ENCODE measurements at regions not wholly inside any gene's neighbourhood (a gene's known extent, or its start where the extent isn't known, plus 50 kb on each side); places are given as distances from the start of the nearest gene placed in this dataset.

DNA sequence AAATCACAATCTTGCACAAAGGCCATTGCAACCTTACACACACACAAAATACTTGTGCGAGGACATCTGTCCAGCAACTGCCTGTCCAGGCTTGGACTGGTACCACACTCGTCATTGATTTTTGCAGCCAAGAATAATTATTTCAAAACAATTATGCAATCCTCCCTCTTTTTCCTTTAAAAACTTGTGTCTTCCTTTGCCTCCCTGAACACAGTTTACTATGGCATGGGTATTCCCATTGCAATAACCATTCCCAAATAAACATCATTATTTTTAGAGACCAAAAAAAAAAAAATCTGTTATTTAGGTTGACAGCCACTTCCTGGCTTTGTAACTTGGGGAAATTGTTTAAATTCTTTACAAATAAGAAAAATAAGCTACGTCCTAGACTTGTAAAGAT is 54.0 kb downstream of the C11orf91 start:
- TF ChIP-seq GATA2 (IDR thresholded peaks at IDR 0.05; ENCODE audit: low read depth, low read length), result no peak

DNA sequence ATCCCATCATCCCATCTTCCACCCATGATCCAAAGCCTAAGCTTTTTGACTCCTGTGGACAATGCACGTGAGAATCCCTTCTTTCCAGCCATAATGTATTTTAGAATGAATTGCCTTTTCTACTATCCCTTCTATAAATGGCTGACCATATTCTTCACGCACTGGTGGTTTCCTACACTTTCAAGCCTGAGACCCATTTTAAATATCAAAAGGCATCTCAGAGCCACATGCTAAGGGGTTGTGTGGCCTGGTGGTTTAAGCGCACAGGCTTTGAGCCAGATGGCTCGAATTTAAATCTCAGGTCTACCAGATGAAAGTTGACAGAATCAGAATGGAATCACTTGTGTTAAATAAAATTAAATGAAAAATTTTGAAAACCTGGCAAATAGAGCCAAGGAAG is 54.5 kb downstream of the C11orf91 start:
- TF ChIP-seq GATA3 (IDR thresholded peaks at IDR 0.05; ENCODE audit: low read depth, low read length) (no peak), GATA2 (IDR thresholded peaks at IDR 0.05; ENCODE audit: low read depth, low read length) (no peak)

DNA sequence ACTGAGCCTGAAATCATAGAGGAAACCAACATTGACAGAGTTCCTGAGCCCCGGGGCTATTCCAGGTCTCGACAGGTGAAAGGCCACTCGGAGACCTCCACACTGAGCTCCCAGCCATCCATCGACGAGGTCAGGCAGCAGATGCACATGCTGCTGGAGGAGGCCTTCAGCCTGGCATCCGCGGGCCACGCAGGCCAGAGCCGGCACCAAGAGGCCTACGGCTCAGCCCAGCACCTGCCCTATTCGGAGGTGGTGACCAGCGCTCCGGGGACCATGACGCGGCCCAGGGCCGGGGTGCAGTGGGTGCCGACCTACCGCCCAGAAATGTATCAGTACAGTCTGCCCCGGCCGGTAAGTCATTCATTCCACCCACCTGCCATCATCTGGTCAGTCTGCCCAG is 54.9 kb downstream of the C11orf91 start:
- no peak for TF ChIP-seq GATA2 (IDR thresholded peaks at IDR 0.05; ENCODE audit: low read depth, low read length)

DNA sequence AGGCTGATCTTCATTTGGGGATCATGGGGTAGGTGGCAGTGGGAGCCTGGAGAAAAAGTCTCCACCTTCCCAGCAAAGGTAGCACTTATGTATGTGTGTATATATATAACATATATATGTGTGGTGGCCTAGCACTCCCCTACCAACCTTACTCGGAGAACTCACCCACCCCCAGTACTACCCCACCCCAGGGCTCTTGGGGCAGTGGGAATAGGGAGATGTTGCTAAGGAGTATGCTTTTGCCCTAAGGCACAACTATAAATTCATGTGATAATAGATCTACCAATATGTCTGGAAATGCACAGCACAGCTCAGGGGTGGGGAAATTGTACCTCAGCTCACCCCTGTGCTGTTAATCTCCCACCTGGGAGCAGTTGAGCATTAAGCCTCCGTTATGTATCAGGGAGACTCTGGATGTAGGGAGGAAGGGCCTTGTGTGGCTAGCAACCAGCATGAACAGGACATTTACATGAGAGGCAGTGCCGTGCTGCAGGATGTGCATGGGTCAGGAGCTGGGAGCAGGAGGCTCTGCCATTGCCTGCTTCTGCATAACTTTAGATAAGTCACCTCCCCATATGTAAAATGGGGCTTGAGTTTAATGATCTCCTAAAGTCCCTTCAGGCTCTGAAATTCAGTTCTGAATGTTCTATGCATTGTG is 57.3 kb downstream of the C11orf91 start:
- TF ChIP-seq GATA2 (IDR thresholded peaks at IDR 0.05; ENCODE audit: low read depth, low read length) (no peak), GATA3 (IDR thresholded peaks at IDR 0.05; ENCODE audit: low read depth, low read length) (no peak)

DNA sequence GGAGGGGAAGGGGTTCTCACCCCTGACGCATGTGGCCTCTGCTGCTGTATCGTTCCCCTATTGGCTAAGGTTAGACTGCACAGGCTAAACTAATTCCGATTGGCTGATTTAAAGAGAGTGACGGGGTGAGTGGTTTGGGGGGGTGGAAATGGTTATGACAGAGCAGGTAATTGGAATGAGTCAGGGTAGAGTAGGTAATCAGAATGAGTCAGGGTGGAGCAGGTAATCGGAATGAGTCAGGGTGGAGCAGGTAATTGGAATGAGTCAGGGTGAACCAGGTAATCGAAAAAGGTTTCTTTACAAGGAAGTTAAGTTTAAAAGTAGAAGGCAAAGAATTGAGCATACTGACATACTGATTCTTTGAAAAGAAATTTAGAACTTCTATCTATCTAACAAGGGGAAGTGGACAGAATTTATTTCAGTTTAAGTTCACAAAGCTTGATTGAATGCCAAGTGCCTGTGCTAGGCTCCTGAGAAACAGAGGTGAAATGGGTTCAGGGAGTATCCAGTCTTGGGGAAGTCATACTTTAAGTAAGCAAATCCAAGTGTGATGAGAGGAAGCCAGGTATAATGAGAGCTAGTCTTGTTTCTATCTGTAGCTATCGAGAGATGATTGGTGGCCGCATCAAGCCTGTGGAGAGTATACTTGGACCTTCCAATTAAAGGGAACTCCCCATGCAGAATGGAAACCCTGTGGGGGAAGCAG is 58.0 kb downstream of the C11orf91 start:
- TF ChIP-seq GATA3 (IDR thresholded peaks at IDR 0.05; ENCODE audit: low read depth, low read length) (no peak), GATA2 (IDR thresholded peaks at IDR 0.05; ENCODE audit: low read depth, low read length) (no peak)

DNA sequence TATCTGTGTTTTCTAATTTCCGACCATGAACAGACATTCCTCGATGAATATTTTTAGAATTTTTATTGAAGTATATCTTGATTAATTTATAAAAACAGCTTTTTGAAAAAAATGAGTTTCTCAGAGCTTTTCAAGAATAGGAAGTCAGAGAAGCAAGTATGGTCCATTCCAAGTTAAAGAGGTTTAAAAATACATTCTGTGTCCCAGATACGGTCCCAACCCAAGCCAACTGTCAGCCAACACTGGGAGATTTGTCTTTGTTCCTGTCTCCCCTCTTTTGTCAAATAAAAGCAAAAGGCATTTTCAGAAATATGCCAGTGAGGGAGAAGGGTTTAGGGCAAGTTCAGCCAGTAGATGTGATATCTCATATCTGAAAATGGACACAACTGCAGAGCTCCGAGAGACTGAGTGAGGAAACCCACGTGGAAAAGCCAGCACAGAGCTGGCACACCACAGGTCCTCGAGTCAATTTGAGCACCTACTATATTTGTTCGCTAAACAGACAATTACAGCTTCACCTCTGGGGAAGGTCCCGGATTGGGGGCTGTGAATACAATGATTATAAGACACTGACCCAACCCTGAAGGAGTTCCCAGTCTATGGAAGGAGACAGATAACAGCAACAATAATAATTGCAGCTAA is 59.8 kb downstream of the C11orf91 start:
- TF ChIP-seq GATA2 (IDR thresholded peaks at IDR 0.05; ENCODE audit: low read depth, low read length) (no peak), GATA3 (IDR thresholded peaks at IDR 0.05; ENCODE audit: low read depth, low read length) (no peak)

DNA sequence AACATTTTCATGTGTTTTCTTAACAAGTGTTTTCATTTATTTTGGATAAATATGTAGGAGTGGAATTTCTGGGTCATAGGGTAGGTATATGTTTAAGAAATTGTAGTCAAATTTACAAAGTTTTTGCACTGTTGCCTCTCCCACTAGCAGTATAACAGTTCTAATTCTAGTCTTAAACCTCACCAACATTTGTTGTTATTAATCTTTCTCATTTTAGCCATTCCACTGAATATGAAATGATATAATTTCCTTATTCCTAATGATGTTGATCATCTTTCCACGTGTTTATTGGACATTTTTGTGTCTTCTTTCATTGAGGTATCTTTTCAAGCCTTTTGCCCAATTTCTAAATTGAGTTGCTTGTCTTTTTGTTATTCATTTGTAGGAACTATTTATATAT is 62.0 kb downstream of the C11orf91 start:
- TF ChIP-seq GATA3 (IDR thresholded peaks at IDR 0.05; ENCODE audit: low read depth, low read length), result no peak
- no peak for TF ChIP-seq GATA2 (IDR thresholded peaks at IDR 0.05; ENCODE audit: low read depth, low read length)

DNA sequence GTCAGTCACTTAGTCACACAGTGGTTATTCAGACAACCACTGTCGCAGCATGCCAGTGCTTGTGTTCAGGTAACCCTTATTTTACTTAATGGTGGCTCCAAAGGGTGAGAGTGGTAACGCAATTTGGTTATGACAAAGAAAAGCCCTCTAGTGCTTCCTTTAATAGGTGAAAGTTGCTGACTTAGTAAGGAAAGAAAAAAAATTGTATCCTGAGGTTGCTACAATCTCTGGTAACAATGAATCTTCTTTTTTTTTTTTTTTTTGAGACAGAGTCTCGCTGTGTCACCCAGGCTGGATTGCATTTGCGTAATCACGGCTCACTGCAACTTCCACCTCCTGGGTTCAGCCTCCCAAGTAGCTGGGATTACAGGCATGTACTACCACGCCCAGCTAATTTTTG is 64.5 kb downstream of the C11orf91 start:
- no peak for TF ChIP-seq GATA2 (IDR thresholded peaks at IDR 0.05; ENCODE audit: low read depth, low read length)
- TF ChIP-seq GATA3 (IDR thresholded peaks at IDR 0.05; ENCODE audit: low read depth, low read length), result no peak

DNA sequence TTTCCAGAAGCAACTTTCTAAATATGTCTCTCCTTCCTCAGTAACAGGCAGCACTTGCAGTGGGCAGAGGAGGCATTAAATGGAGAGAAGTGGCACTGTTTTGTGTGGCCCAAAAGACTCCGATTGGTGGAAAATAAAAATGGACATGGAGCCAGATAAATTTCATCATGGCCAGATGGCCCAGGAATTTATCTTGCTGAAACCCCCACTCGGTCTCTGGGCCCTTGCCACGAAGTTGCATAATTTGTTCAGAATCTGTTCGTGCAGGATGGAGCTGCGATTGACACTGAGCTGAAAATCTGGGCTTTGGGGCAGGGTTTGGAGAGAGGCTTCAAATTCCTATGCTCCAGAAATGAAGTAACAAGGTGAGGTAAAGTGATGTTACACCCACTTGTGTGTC is 65.5 kb downstream of the C11orf91 start:
- TF ChIP-seq GATA2 (IDR thresholded peaks at IDR 0.05; ENCODE audit: low read depth, low read length) (no peak), GATA3 (IDR thresholded peaks at IDR 0.05; ENCODE audit: low read depth, low read length) (no peak)

DNA sequence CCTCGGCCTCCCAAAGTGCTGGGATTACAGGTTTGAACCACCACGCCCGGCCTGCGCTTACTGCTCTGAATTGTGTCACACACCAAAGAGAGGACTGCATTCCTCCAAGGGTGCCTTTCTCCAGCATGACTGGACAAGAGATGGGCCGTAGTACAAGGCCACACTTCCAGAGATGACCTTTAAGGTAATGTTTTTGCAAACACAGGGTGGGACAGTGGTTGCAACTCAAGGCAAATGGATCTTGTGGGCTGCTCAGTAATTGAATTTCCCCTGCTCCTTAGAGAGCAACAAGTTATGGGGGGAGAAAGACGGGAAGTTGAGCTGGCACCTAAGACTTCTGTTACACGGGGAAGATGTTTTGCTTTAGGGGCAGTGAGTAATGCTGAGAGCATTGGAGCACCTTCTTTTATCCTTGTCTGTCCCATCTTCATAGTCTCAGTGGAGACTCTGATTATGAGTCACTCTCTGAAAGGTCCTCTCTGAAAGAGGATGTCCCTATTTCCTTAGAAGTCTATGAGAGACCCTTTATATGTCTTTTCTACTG is 66.3 kb downstream of the C11orf91 start:
- TF ChIP-seq GATA2 (IDR thresholded peaks at IDR 0.05; ENCODE audit: low read depth, low read length), result no peak
- TF ChIP-seq GATA3 (IDR thresholded peaks at IDR 0.05; ENCODE audit: low read depth, low read length), result no peak

DNA sequence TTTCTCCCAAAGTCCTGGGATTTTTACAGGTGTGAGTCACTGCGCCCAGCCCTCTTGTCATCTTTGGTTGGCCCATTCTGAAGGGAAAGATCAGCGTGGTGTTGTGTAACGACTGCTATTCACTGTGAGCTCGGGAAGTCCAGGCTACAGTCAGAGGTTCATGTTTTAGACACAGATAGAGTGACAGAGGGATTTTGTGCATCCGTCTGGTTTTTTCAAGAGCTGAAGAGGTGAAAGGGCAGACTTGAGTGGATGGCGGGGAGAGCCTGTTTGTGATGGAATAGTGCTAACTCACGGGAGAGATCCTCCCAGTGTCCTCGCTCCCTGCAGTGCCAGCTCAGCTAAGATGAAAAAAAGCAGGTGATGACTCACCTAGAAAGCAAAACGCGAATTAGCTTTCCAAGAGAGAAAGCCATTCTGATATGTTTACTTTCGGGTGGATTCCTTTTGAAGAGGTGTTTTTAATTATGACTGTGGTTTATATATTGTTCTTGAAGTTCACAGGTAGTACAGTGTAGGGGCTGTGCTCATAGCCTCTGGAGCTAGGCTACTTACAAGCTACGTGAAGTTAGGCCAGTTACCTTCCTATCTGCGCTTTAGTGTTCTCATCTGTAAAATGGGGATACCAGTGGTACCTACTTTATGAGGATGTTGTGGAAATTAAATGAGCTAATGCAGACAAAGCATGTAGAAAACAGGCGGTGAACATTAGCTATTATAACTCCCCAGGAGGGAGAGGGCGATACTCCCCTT is 67.2 kb downstream of the C11orf91 start:
- no peak for TF ChIP-seq GATA3 (IDR thresholded peaks at IDR 0.05; ENCODE audit: low read depth, low read length)
- no peak for TF ChIP-seq GATA2 (IDR thresholded peaks at IDR 0.05; ENCODE audit: low read depth, low read length)

DNA sequence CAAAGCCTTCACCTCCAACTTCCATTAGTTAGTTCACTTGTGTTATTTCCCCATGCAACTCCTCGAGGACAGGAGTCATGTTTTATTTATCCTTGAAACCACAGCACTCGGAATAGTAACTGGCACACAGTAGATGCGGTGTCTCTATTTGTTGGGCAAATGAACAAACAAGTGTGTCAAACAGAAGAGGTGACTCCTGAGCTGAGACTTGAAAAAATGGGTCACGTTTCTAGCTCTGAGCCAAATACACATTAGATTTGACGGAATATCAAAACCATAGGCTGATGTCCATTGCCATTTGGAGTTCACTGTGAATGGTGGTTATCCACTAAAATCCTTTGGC is 68.9 kb downstream of the C11orf91 start:
- no peak for TF ChIP-seq GATA2 (IDR thresholded peaks at IDR 0.05; ENCODE audit: low read depth, low read length)
- TF ChIP-seq GATA3 (IDR thresholded peaks at IDR 0.05; ENCODE audit: low read depth, low read length), result no peak

DNA sequence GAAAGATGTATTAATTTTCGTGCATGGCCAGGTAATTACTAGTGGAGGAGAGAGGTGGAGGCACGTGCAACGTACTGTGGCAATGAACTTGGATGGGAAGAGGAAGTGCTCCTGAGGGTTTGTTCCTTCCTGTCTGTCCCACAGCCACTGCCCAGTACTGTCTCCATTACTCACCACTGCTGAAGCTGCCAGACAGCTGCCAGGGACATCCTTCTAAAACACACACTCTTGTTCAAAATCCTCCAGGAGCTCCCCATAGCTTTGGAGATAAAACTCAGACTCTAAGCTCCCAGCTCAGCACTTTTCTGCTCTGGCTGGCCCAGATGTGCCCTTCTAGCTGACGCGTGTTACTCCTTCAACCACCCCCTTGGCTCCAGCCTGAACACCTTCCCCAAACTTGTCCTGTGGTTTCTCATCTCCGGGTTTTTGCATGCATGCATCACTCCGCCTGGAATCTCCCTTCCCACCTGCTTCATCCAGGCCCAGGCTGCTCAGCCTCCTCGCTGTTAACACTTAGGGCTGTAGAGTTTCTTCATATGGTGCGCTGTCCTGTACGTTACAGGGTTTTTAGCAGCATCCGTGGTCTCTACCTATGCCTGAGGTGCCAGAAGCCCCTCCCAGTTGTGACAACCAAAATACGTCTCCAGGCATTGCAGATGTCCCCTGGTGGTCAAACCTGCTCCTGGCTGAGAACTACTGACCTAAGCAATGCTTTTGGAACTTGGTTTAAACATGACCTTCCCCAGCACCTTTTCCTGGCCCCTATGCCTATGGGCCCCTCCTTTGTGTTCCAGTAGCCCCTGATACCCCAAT is 69.5 kb downstream of the C11orf91 start:
- TF ChIP-seq GATA2 (IDR thresholded peaks at IDR 0.05; ENCODE audit: low read depth, low read length) (no peak), GATA3 (IDR thresholded peaks at IDR 0.05; ENCODE audit: low read depth, low read length) (no peak)

DNA sequence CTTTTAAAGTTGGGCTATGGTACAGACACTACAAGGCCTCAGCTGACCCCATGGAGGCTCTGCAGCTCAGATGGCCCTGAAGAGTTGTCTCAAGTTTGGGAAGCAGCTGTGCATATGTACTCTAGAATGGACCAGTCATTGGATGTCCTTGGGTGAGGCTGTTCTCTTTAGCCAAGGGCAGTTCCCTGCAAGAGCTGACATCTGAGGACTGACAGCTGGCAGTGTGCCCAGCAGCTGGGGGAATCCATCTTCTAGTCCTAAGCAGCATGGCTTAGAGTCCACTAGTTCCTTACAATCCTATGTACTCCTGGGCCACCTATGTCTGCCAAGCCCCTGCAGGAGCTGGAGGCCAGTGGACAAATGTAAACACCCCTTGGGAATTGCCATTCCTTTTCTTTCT is 76.5 kb downstream of the C11orf91 start:
- TF ChIP-seq GATA2 (IDR thresholded peaks at IDR 0.05; ENCODE audit: low read depth, low read length), result no peak
- TF ChIP-seq GATA3 (IDR thresholded peaks at IDR 0.05; ENCODE audit: low read depth, low read length), result no peak
